Muscle layer of colon (tissue), 2 donors: ENCODE measurements at regions not wholly inside any gene's neighbourhood (a gene's known extent, or its start where the extent isn't known, plus 50 kb on each side); places are given as distances from the start of the nearest gene placed in this dataset.

ENCODE experiments used
- H3K27ac ChIP-seq: one replicate; pipeline ENCODE4 v1.7.0; 2013; ENCODE audit warnings: low read depth, mild to moderate bottlenecking, low read length, moderate library complexity
- H3K27me3 ChIP-seq, 2 donors: one replicate each; pipeline ENCODE4 v1.7.0; 2013; ENCODE audit warnings: low read length in 2 of 2, mild to moderate bottlenecking in 2 of 2; ENCODE audit not compliant: insufficient read depth in 2 of 2, control insufficient read depth in 1 of 2
- H3K36me3 ChIP-seq: one replicate; pipeline ENCODE4 v1.7.0; 2013; ENCODE audit warnings: mild to moderate bottlenecking, low read length; ENCODE audit not compliant: insufficient read depth
- H3K4me1 ChIP-seq: one replicate; pipeline ENCODE4 v1.7.0; 2013; ENCODE audit warnings: mild to moderate bottlenecking, low read length; ENCODE audit not compliant: insufficient read depth
- H3K4me3 ChIP-seq, 2 donors: one replicate each; pipeline ENCODE4 v1.7.0; 2013; ENCODE audit warnings: low read length in 2 of 2, low read depth in 1 of 2, mild to moderate bottlenecking in 1 of 2, moderate library complexity in 1 of 2
- H3K9ac ChIP-seq: one replicate; pipeline ENCODE4 v1.7.0; 2013; ENCODE audit warnings: low read length
- H3K9me3 ChIP-seq: one replicate; pipeline ENCODE4 v1.7.0; 2013; ENCODE audit warnings: mild to moderate bottlenecking, low read length
- donor health status: abdominal sarcoma.
- donor health status: Adenocarcinoma of cecum.

GRCh38 chr10:88062385-88062784 is 199.0 kb downstream of the PTEN start:
- H3K36me3 ChIP-seq: no peaks in the 10 kb centered on the region
- no peaks in the 10 kb centered on the region for H3K9me3 ChIP-seq
- peaks cover 22% of the 10 kb centered on the region for H3K4me1 ChIP-seq
- no peak overlapping the region for H3K27ac ChIP-seq
- no peak overlapping the region for H3K4me3 ChIP-seq
- no peak overlapping the region for H3K9ac ChIP-seq
- no peaks in the 10 kb centered on the region for H3K27me3 ChIP-seq

GRCh38 chr10:88062798-88063472 is 199.5 kb downstream of the PTEN start:
- Histone ChIP-seq H3K36me3 (no peaks in the 10 kb centered on the region), H3K27me3 (no peaks in the 10 kb centered on the region), H3K9ac (no peak overlapping the region), H3K27ac (no peak overlapping the region), H3K9me3 (no peaks in the 10 kb centered on the region), H3K4me1 (peaks cover 22% of the 10 kb centered on the region), H3K4me3 (no peak overlapping the region)

- Histone ChIP-seq H3K36me3 (no peaks in the 10 kb centered on the region), H3K4me1 (peaks cover 22% of the 10 kb centered on the region), H3K27ac (no peak overlapping the region), H3K4me3 (no peak overlapping the region), H3K27me3 (no peaks in the 10 kb centered on the region), H3K9ac (no peak overlapping the region), H3K9me3 (no peaks in the 10 kb centered on the region)
Measured at GRCh38 chr10:88063861-88064557, 200.6 kb downstream of the PTEN start.

- Histone ChIP-seq H3K4me1 (peaks cover 22% of the 10 kb centered on the region), H3K27me3 (no peaks in the 10 kb centered on the region), H3K9me3 (no peaks in the 10 kb centered on the region), H3K27ac (no peak overlapping the region), H3K9ac (no peak overlapping the region), H3K36me3 (no peaks in the 10 kb centered on the region), H3K4me3 (no peak overlapping the region)
Measured at GRCh38 chr10:88064608-88065382, 201.4 kb downstream of the PTEN start.

GRCh38 chr10:88065383-88066049 is 202.1 kb downstream of the PTEN start:
- Histone ChIP-seq H3K36me3 (no peaks in the 10 kb centered on the region), H3K9me3 (no peaks in the 10 kb centered on the region), H3K4me3 (no peak overlapping the region), H3K27ac (no peak overlapping the region), H3K9ac (no peak overlapping the region), H3K27me3 (no peaks in the 10 kb centered on the region), H3K4me1 (peaks cover 22% of the 10 kb centered on the region)

GRCh38 chr10:88066319-88066718 is 202.9 kb downstream of the PTEN start:
- no peaks in the 10 kb centered on the region for H3K36me3 ChIP-seq
- H3K27me3 ChIP-seq: no peaks in the 10 kb centered on the region
- peaks cover 22% of the 10 kb centered on the region for H3K4me1 ChIP-seq
- no peak overlapping the region for H3K27ac ChIP-seq
- H3K9me3 ChIP-seq: no peaks in the 10 kb centered on the region
- no peak overlapping the region for H3K4me3 ChIP-seq
- H3K9ac ChIP-seq: no peak overlapping the region

- Histone ChIP-seq H3K4me1 (peaks cover 22% of the 10 kb centered on the region), H3K9me3 (no peaks in the 10 kb centered on the region), H3K9ac (no peak overlapping the region), H3K36me3 (no peaks in the 10 kb centered on the region), H3K4me3 (no peak overlapping the region), H3K27ac (no peak overlapping the region), H3K27me3 (no peaks in the 10 kb centered on the region)
Measured at GRCh38 chr10:88066876-88067275, 203.5 kb downstream of the PTEN start.

GRCh38 chr10:88067737-88068136 is 204.3 kb downstream of the PTEN start:
- Histone ChIP-seq H3K27ac (no peak overlapping the region), H3K9me3 (no peaks in the 10 kb centered on the region)

GRCh38 chr10:88069338-88069737 is 205.9 kb downstream of the PTEN start:
- H3K27ac ChIP-seq: no peak overlapping the region
- no peak overlapping the region for H3K4me3 ChIP-seq
- no peaks in the 10 kb centered on the region for H3K9me3 ChIP-seq
- no peaks in the 10 kb centered on the region for H3K27me3 ChIP-seq
- no peaks in the 10 kb centered on the region for H3K36me3 ChIP-seq
- peaks cover 7% of the 10 kb centered on the region for H3K4me1 ChIP-seq
- no peak overlapping the region for H3K9ac ChIP-seq

More at GRCh38 chr10:88067737-88068136, 204.3 kb downstream of the PTEN start:
- Histone ChIP-seq H3K9ac (no peak overlapping the region), H3K27me3 (no peaks in the 10 kb centered on the region), H3K4me1 (peaks cover 18% of the 10 kb centered on the region), H3K4me3 (no peak overlapping the region), H3K36me3 (no peaks in the 10 kb centered on the region)

- Histone ChIP-seq H3K9me3 (no peaks in the 10 kb centered on the region), H3K4me1 (no peaks in the 10 kb centered on the region), H3K27me3 (no peaks in the 10 kb centered on the region), H3K9ac (no peak overlapping the region), H3K4me3 (no peak overlapping the region), H3K36me3 (no peaks in the 10 kb centered on the region), H3K27ac (no peak overlapping the region)
Measured at GRCh38 chr10:88070080-88070880, 206.9 kb downstream of the PTEN start.
